Fibroblast of lung (primary cell): ENCODE measurements at regions not wholly inside any gene's neighbourhood (a gene's known extent, or its start where the extent isn't known, plus 50 kb on each side); places are given as distances from the start of the nearest gene placed in this dataset.

Source experiments
- DNase-seq, 2 donors: peaks; one replicate each; pipeline versions ENCODE4 v3.0.0 to v3.0.0-alpha.2; 2010; ENCODE audit warnings: low read depth in 2 of 2
- H2AFZ ChIP-seq: 2 replicates; pipeline ENCODE4 v1.5.1; 2012; ENCODE audit warnings: low read length, control low read depth, inconsistent platforms
- H3K27ac ChIP-seq: 2 replicates; pipeline ENCODE4 v1.5.1; 2011; ENCODE audit warnings: low read length, control low read depth; ENCODE audit not compliant: insufficient read depth
- H3K27me3 ChIP-seq: 2 replicates; pipeline ENCODE4 v1.5.1; 2011; ENCODE audit warnings: mild to moderate bottlenecking, low read length; ENCODE audit not compliant: control insufficient read depth, insufficient read depth
- H3K36me3 ChIP-seq: 2 replicates; pipeline ENCODE4 v1.5.1; 2011; ENCODE audit warnings: low read length; ENCODE audit not compliant: control insufficient read depth, insufficient read depth
- H3K4me1 ChIP-seq: 2 replicates; pipeline ENCODE4 v1.5.1; 2011; ENCODE audit warnings: low read length; ENCODE audit not compliant: control insufficient read depth, insufficient read depth; ENCODE audit errors: extremely low read depth
- H3K4me2 ChIP-seq: 2 replicates; pipeline ENCODE4 v1.5.1; 2011; ENCODE audit warnings: low read length, control low read depth; ENCODE audit not compliant: insufficient read depth; ENCODE audit errors: extremely low read depth
- H3K4me3 ChIP-seq, 4 experiments: fragments of 200-600 bp in 1 of 4; sonication (generic) in 1 of 4; replicated peaks in 1 of 4; 2 replicates each; pipeline ENCODE4 v1.5.1; 2011 to 2016; ENCODE audit warnings: low read length in 4 of 4, low read depth in 3 of 4, mild to moderate bottlenecking in 3 of 4, control low read depth in 2 of 4, inconsistent platforms in 1 of 4, mixed read lengths in 1 of 4; ENCODE audit not compliant: insufficient read depth in 1 of 4; ENCODE audit errors: control extremely low read depth in 1 of 4
- H3K79me2 ChIP-seq: 2 replicates; pipeline ENCODE4 v1.5.1; 2012; ENCODE audit warnings: mild to moderate bottlenecking, low read length, inconsistent platforms; ENCODE audit not compliant: control insufficient read depth, insufficient read depth
- H3K9ac ChIP-seq: 2 replicates; pipeline ENCODE4 v1.5.1; 2011; ENCODE audit warnings: mild to moderate bottlenecking, low read length, control low read depth; ENCODE audit not compliant: insufficient read depth
- H3K9me3 ChIP-seq: 2 replicates; pipeline ENCODE4 v1.5.1; 2012; ENCODE audit warnings: low read depth, low read length; ENCODE audit not compliant: control insufficient read depth, insufficient read depth
- H4K20me1 ChIP-seq: 2 replicates; pipeline ENCODE4 v1.5.1; 2011; ENCODE audit warnings: low read length; ENCODE audit not compliant: control insufficient read depth, insufficient read depth; ENCODE audit errors: extremely low read depth
- EZH2 ChIP-seq: IDR thresholded peaks from 2 replicates; pipeline ENCODE4 v1.5.1; 2012; ENCODE audit warnings: low read length, control low read depth, mild to moderate bottlenecking; ENCODE audit errors: missing control alignments
- TF ChIP-seq, protein P1 (sequence below), 2 donors: IDR thresholded peaks in 1 of 2; conservative IDR thresholded peaks in 1 of 2; 1 replicate in 1 of 2; 2 replicates in 1 of 2; pipeline ENCODE4 v1.5.1; 2011 to 2012; ENCODE audit warnings: low read length in 2 of 2, control low read depth in 1 of 2, inconsistent platforms in 1 of 2, low read depth in 1 of 2, mild to moderate bottlenecking in 1 of 2

- H4K20me1 ChIP-seq: no peaks in the 10 kb centered on the region
- H3K4me2 ChIP-seq: no peak overlapping the region
- no peaks in the 10 kb centered on the region for H3K9me3 ChIP-seq
- no peaks in the 10 kb centered on the region for H3K36me3 ChIP-seq
- no peak for TF ChIP-seq EZH2
- TF ChIP-seq, protein P1, sequence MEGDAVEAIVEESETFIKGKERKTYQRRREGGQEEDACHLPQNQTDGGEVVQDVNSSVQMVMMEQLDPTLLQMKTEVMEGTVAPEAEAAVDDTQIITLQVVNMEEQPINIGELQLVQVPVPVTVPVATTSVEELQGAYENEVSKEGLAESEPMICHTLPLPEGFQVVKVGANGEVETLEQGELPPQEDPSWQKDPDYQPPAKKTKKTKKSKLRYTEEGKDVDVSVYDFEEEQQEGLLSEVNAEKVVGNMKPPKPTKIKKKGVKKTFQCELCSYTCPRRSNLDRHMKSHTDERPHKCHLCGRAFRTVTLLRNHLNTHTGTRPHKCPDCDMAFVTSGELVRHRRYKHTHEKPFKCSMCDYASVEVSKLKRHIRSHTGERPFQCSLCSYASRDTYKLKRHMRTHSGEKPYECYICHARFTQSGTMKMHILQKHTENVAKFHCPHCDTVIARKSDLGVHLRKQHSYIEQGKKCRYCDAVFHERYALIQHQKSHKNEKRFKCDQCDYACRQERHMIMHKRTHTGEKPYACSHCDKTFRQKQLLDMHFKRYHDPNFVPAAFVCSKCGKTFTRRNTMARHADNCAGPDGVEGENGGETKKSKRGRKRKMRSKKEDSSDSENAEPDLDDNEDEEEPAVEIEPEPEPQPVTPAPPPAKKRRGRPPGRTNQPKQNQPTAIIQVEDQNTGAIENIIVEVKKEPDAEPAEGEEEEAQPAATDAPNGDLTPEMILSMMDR (conservative IDR thresholded peaks at IDR 0.05 in 1 of 2, IDR thresholded peaks at IDR 0.05 in 1 of 2; ENCODE audit: low read depth in 1 of 2, low read length in 2 of 2): no peak
- H3K79me2 ChIP-seq: no peaks in the 10 kb centered on the region
- no peak overlapping the region for H2AFZ ChIP-seq
- DNase-seq: peak in 1 of 2 donors; percentile 13
- no peak overlapping the region for H3K9ac ChIP-seq
- no peak overlapping the region for H3K27ac ChIP-seq
- no peak overlapping the region for H3K4me3 ChIP-seq
- H3K27me3 ChIP-seq: no peaks in the 10 kb centered on the region
- no peaks in the 10 kb centered on the region for H3K4me1 ChIP-seq
Observed at GRCh38 chr1:43035821-43036741, 77.4 kb upstream of the SLC2A1 start.

GRCh38 chr1:43034778-43035177, 76.1 kb upstream of the SLC2A1 start:
- Histone ChIP-seq H3K79me2 (no peaks in the 10 kb centered on the region), H3K4me2 (no peak overlapping the region), H3K9me3 (no peaks in the 10 kb centered on the region), H3K4me1 (no peaks in the 10 kb centered on the region), H3K27me3 (no peaks in the 10 kb centered on the region), H3K9ac (no peak overlapping the region), H2AFZ (no peak overlapping the region), H3K4me3 (no peak overlapping the region), H3K27ac (no peak overlapping the region), H4K20me1 (no peaks in the 10 kb centered on the region), H3K36me3 (no peaks in the 10 kb centered on the region)
- DNase-seq: no peak
- TF ChIP-seq EZH2: no peak
- TF ChIP-seq, protein P1 (conservative IDR thresholded peaks at IDR 0.05 in 1 of 2, IDR thresholded peaks at IDR 0.05 in 1 of 2; ENCODE audit: low read depth in 1 of 2, low read length in 2 of 2): no peak

GRCh38 chr1:43034195-43034658, 75.6 kb upstream of the SLC2A1 start:
- Histone ChIP-seq H3K9ac (no peak overlapping the region), H3K79me2 (no peaks in the 10 kb centered on the region), H3K27me3 (no peaks in the 10 kb centered on the region), H4K20me1 (no peaks in the 10 kb centered on the region), H3K9me3 (no peaks in the 10 kb centered on the region), H3K4me2 (no peak overlapping the region), H3K4me3 (no peak overlapping the region), H3K4me1 (no peaks in the 10 kb centered on the region), H3K27ac (no peak overlapping the region), H2AFZ (no peak overlapping the region), H3K36me3 (no peaks in the 10 kb centered on the region)
- TF ChIP-seq, protein P1 (conservative IDR thresholded peaks at IDR 0.05 in 1 of 2, IDR thresholded peaks at IDR 0.05 in 1 of 2; ENCODE audit: low read depth in 1 of 2, low read length in 2 of 2): no peak
- no peak for TF ChIP-seq EZH2
- DNase-seq: no peak
